Muscle layer of colon (tissue), 2 donors: ENCODE measurements at regions not wholly inside any gene's neighbourhood (a gene's known extent, or its start where the extent isn't known, plus 50 kb on each side); places are given as distances from the start of the nearest gene placed in this dataset.

ENCODE experiments used
- H3K27ac ChIP-seq: one replicate; pipeline ENCODE4 v1.7.0; 2013; ENCODE audit warnings: low read depth, mild to moderate bottlenecking, low read length, moderate library complexity
- H3K27me3 ChIP-seq, 2 donors: one replicate each; pipeline ENCODE4 v1.7.0; 2013; ENCODE audit warnings: low read length in 2 of 2, mild to moderate bottlenecking in 2 of 2; ENCODE audit not compliant: insufficient read depth in 2 of 2, control insufficient read depth in 1 of 2
- H3K36me3 ChIP-seq: one replicate; pipeline ENCODE4 v1.7.0; 2013; ENCODE audit warnings: mild to moderate bottlenecking, low read length; ENCODE audit not compliant: insufficient read depth
- H3K4me1 ChIP-seq: one replicate; pipeline ENCODE4 v1.7.0; 2013; ENCODE audit warnings: mild to moderate bottlenecking, low read length; ENCODE audit not compliant: insufficient read depth
- H3K4me3 ChIP-seq, 2 donors: one replicate each; pipeline ENCODE4 v1.7.0; 2013; ENCODE audit warnings: low read length in 2 of 2, low read depth in 1 of 2, mild to moderate bottlenecking in 1 of 2, moderate library complexity in 1 of 2
- H3K9ac ChIP-seq: one replicate; pipeline ENCODE4 v1.7.0; 2013; ENCODE audit warnings: low read length
- H3K9me3 ChIP-seq: one replicate; pipeline ENCODE4 v1.7.0; 2013; ENCODE audit warnings: mild to moderate bottlenecking, low read length
- donor health status: abdominal sarcoma.
- donor health status: Adenocarcinoma of cecum.

DNA sequence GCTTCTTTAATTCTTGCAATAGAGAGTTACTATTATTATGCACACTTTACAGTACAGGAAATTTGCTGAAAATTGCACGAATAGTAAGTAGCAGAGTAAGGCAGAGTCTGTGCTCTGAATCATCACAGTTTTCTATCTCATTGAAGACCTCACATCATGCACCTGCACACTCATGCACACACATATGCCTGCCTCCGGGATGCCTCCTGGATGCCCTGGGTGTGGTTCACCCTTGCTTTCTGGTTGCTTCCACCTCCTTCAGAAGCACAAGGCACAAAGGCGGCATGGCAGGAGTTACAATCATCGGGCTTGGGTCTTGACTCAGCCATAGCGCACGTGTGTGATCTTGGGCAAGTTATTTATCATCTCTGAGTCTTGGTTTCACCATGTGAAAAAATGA, 564.0 kb downstream of the VRK1 start:
- Histone ChIP-seq H3K4me3 (no peak overlapping the region), H3K9me3 (no peaks in the 10 kb centered on the region), H3K36me3 (no peaks in the 10 kb centered on the region), H3K27ac (no peak overlapping the region), H3K27me3 (no peaks in the 10 kb centered on the region), H3K9ac (no peak overlapping the region), H3K4me1 (no peaks in the 10 kb centered on the region)

DNA sequence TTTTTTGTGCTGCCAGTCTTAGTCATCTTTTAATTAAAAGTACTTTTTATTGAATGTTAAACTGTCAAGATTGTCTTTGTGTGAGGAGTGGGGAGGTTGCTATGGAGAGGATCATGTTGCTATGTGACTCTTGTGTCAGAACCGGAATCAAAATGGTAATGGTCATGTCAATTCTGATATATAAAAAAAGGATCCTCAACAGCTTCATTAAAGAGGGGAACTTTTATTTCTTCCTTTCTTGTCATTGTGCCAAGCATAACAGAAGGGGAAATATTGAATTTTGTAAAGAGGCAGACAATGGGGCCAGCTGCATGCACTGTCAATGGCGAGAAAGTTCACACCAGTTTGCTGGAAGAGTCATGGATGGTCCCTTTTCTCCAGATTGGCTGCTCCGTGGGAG, 564.8 kb downstream of the VRK1 start:
- no peaks in the 10 kb centered on the region for H3K27me3 ChIP-seq
- H3K27ac ChIP-seq, result no peak overlapping the region
- H3K9me3 ChIP-seq, result no peaks in the 10 kb centered on the region
- no peaks in the 10 kb centered on the region for H3K36me3 ChIP-seq
- no peak overlapping the region for H3K4me3 ChIP-seq
- H3K9ac ChIP-seq, result no peak overlapping the region
- H3K4me1 ChIP-seq, result no peaks in the 10 kb centered on the region

DNA sequence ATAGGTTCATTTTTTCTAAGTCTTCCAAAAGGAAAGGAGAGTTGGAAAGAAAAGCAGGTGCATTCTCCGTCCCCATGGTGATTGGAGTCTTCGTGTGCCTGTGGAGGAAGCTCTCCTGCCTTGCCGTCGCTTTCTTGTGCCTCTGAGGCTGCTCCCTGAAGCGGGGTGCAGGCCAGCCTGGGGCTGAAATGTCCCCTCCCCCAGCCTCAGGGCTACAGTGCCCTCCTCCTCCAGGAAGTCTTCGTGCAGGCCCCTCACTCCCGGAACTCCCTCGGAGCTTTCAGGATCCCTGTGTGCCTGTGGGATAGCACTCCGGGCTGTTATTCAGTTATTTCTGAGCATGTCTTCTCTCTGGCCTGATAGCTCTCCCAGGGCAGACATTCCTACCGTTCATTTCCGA, 569.2 kb downstream of the VRK1 start:
- H3K27ac ChIP-seq, result no peak overlapping the region
- no peak overlapping the region for H3K9ac ChIP-seq
- no peaks in the 10 kb centered on the region for H3K4me1 ChIP-seq
- no peaks in the 10 kb centered on the region for H3K36me3 ChIP-seq
- no peaks in the 10 kb centered on the region for H3K27me3 ChIP-seq
- H3K4me3 ChIP-seq, result no peak overlapping the region
- no peaks in the 10 kb centered on the region for H3K9me3 ChIP-seq

DNA sequence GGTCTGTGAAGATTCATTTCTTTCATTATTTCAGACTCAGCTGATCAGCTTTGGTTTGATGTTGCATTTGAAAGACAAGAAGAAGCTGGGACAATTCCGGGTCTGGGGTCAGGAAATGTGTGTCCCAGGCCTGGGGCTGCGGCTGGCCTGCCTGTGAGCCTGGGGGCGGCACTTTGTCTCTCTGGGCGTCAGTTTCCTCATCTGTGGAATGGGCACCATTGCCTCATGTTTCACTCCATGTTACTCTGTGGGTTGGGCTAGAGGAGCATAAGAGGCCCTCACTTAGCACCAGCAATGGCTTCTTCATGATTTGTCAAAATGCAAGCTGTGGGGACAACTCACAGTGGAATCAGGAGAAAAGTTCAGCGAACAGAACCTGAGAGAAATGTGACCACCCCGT, 570.1 kb downstream of the VRK1 start:
- H3K4me1 ChIP-seq, result no peaks in the 10 kb centered on the region
- H3K36me3 ChIP-seq, result no peaks in the 10 kb centered on the region
- H3K27me3 ChIP-seq, result no peaks in the 10 kb centered on the region
- no peak overlapping the region for H3K4me3 ChIP-seq
- H3K27ac ChIP-seq, result no peak overlapping the region
- no peaks in the 10 kb centered on the region for H3K9me3 ChIP-seq
- H3K9ac ChIP-seq, result no peak overlapping the region

DNA sequence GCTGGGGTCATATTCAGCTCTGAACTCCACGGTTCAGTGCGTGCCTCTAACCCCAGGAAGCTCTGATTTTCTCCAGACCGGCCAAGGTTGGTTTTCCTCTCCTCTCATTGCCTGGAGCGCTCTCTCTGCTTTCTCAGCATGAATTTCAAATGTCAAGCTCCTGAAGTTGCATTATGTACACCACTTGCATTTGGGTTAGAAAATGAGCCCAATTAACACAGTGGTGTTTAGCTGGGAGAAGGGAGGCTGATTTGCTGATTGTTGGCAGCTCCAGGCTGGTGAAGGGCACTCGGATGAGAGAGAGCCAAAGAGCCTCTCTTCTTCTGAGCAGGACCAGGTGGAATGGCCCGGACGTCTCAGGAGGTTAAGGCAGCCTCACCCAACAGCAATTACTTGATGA, 570.9 kb downstream of the VRK1 start:
- H3K4me1 ChIP-seq, result no peaks in the 10 kb centered on the region
- H3K4me3 ChIP-seq, result no peak overlapping the region
- H3K27ac ChIP-seq, result no peak overlapping the region
- no peak overlapping the region for H3K9ac ChIP-seq
- H3K36me3 ChIP-seq, result no peaks in the 10 kb centered on the region
- H3K27me3 ChIP-seq, result no peaks in the 10 kb centered on the region
- no peaks in the 10 kb centered on the region for H3K9me3 ChIP-seq

DNA sequence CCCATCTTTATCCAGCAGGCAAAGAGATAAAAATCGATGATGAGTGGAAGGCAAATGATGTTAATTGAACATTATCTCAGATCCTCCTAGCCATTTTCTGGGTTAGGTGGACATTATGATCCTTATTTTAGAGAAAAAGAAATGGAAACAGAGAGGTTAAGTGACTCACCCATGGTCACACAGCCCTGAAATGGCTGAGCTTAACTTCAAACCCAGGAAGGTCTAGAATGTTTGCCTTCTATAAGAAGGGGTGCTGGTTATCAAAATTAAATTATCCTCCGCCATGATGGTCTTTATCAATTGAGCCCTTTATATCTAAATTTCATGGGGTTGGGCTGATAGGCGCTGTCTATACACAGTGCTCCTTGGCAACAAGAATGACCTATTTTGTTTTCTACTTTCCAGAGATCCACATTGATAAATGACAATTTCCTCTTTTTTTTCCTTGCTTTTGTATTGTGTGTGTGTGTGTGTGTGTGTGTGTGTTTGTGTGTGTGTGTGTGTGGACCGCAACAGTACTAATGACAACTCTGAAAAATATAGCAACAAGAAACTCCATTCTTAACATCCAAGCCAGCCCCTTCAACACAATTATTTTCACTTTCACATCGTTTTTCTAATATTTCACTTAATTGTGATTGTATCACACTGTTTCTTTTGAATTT, 571.9 kb downstream of the VRK1 start:
- H3K27ac ChIP-seq, result no peak overlapping the region
- no peaks in the 10 kb centered on the region for H3K36me3 ChIP-seq
- H3K4me1 ChIP-seq, result no peaks in the 10 kb centered on the region
- no peaks in the 10 kb centered on the region for H3K27me3 ChIP-seq
- no peaks in the 10 kb centered on the region for H3K9me3 ChIP-seq
- H3K9ac ChIP-seq, result no peak overlapping the region
- no peak overlapping the region for H3K4me3 ChIP-seq

DNA sequence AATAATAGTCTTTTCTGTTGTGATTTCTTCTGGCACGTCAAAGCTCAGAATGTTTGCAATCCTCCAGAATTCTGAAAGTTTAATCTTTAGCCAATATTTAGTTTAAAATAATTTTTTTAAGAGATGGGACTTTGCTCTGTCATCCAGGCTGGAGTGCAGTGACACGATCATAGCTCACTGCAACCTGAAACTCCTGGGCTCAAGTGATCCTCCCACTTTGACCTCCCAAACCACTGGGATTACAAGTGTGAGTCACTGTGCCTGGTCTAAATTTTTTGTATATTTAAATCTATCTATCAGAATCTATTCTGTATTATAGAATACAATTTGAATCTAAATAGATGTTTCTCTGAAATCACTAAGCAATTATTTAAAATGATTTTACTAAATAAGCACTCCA, 572.7 kb downstream of the VRK1 start:
- no peaks in the 10 kb centered on the region for H3K36me3 ChIP-seq
- no peaks in the 10 kb centered on the region for H3K4me1 ChIP-seq
- no peaks in the 10 kb centered on the region for H3K27me3 ChIP-seq
- H3K4me3 ChIP-seq, result no peak overlapping the region
- H3K9ac ChIP-seq, result no peak overlapping the region
- H3K9me3 ChIP-seq, result no peaks in the 10 kb centered on the region
- no peak overlapping the region for H3K27ac ChIP-seq

DNA sequence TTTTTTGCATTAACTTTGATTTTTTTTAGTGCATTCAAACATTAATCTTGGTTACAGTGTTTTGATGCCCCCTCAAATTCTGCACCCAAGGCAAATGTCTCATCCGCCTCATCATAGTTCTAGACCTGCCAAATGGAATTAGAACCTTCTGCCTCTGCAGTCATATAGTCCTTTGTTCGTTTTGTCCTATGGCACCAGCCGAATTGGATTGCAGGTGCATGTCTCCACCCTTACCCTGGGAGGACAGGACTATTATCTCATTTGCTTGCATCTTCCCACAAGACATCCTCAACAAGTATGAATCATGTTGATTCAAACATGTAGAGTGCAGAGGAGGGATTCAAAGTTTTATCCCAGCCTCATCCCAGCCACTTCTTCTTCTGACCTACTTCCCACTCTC, 579.1 kb downstream of the VRK1 start:
- H3K9ac ChIP-seq, result no peak overlapping the region
- H3K27ac ChIP-seq, result no peak overlapping the region
- no peak overlapping the region for H3K4me3 ChIP-seq
- H3K27me3 ChIP-seq, result no peaks in the 10 kb centered on the region
- no peaks in the 10 kb centered on the region for H3K9me3 ChIP-seq
- H3K36me3 ChIP-seq, result no peaks in the 10 kb centered on the region
- no peaks in the 10 kb centered on the region for H3K4me1 ChIP-seq

DNA sequence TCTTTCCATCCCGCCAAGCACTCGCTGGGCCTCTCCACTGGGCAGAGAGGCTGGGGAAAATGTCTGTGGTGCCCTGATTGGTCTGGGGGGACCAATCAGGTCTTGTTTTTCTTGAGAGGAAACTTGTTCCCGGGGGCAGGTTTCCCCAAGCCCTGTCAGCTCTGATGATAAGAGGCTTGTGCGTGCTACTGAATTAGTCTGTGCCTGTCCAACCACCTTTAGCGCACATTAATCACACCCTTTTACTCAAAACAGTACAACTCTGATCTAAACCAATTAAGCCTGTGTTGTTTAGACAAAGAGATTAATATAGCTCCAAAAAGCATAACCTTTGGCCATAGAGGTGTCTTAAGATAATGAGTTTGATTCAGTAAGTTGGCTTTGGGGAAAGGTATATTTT, 580.4 kb downstream of the VRK1 start:
- no peak overlapping the region for H3K9ac ChIP-seq
- no peaks in the 10 kb centered on the region for H3K9me3 ChIP-seq
- H3K27me3 ChIP-seq, result no peaks in the 10 kb centered on the region
- no peak overlapping the region for H3K27ac ChIP-seq
- H3K36me3 ChIP-seq, result no peaks in the 10 kb centered on the region
- no peaks in the 10 kb centered on the region for H3K4me1 ChIP-seq
- H3K4me3 ChIP-seq, result no peak overlapping the region

DNA sequence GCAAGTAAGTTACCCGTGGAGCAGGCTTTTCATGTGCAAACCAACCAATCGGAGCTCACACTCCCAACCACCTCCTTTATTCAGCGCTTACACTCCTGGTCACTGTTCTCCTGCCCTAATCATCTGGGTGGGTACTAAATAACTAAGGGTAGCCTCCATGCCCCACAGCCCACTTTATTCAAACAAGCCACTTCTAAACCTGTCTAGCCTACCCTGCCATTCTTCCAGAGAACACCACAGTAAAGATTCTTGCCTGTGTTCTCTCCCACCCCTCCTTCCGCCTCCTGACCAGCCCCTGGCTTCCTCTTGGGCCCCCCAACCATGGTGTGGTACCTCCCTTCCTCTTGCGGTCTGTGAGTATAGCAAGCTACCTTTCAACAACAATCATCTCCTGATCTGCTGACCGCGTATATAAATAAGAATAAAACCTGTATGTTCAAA, 581.9 kb downstream of the VRK1 start:
- H3K27ac ChIP-seq, result no peak overlapping the region
- H3K4me1 ChIP-seq, result no peaks in the 10 kb centered on the region
- no peaks in the 10 kb centered on the region for H3K27me3 ChIP-seq
- no peak overlapping the region for H3K4me3 ChIP-seq
- H3K9ac ChIP-seq, result no peak overlapping the region
- no peaks in the 10 kb centered on the region for H3K9me3 ChIP-seq
- H3K36me3 ChIP-seq, result no peaks in the 10 kb centered on the region

DNA sequence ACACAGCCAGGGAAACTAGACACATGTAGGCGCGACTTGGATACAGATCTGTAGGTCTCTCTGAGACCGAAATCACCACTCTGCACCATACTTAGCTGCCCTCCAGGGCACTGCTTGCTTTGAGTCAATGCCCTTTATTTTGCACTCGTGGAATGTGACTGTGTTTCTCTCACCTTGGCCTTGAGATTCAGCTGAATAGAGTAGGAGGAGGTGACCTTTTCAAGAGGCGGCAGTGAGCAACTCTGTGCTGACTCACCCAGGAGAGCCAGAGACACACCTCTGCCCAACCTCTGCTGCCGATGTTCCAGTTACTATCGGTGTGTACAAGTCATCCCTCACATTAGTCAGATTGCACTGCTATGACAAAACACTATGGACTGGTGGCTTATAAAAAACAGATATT, 583.4 kb downstream of the VRK1 start:
- H3K9ac ChIP-seq, result no peak overlapping the region
- H3K4me1 ChIP-seq, result no peaks in the 10 kb centered on the region
- no peak overlapping the region for H3K27ac ChIP-seq
- no peaks in the 10 kb centered on the region for H3K27me3 ChIP-seq
- no peak overlapping the region for H3K4me3 ChIP-seq
- H3K36me3 ChIP-seq, result no peaks in the 10 kb centered on the region
- no peaks in the 10 kb centered on the region for H3K9me3 ChIP-seq

DNA sequence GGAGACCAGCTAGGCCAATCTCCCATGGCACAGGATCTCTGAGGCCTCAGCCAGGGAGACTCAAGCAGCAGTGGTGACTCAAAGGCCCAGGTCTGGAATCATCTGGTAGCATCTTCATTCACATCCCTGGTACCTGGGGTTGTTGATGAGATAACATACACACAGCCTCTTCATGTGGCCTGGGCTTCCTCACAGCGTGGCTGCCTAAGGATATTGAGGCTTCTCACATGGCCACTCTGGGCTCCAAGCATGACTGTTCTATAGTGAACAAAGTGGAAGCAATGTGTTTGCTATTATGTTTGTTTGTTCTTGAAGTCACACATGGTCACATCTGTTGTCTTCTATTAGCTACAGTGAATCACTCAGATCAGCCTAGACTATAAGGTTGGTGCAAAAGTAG, 584.1 kb downstream of the VRK1 start:
- Histone ChIP-seq H3K4me1 (no peaks in the 10 kb centered on the region), H3K27me3 (no peaks in the 10 kb centered on the region), H3K27ac (no peak overlapping the region), H3K9me3 (no peaks in the 10 kb centered on the region), H3K36me3 (no peaks in the 10 kb centered on the region), H3K4me3 (no peak overlapping the region), H3K9ac (no peak overlapping the region)
